ENCODE measurements at regions not wholly inside any gene's neighbourhood (a gene's known extent, or its start where the extent isn't known, plus 50 kb on each side); places are given as distances from the start of the nearest gene placed in this dataset.

- no peak for DNase-seq (ENCODE audit: extremely low read depth, low read depth)
- TF ChIP-seq CTCF (IDR thresholded peaks at IDR 0.05; ENCODE audit: low read depth, low read length) = no peak
Measured at GRCh38 chr1:5718831-5719632, 273.2 kb downstream of the NPHP4 start.

- DNase-seq (ENCODE audit: extremely low read depth, low read depth) = no peak
Measured at GRCh38 chr1:5717031-5717682, 275.1 kb downstream of the NPHP4 start.

GRCh38 chr1:5716126-5716525 is 276.1 kb downstream of the NPHP4 start:
- no peak for TF ChIP-seq CTCF (IDR thresholded peaks at IDR 0.05; ENCODE audit: low read depth, low read length)
- DNase-seq (ENCODE audit: extremely low read depth, low read depth) = no peak

More at GRCh38 chr1:5717031-5717682, 275.1 kb downstream of the NPHP4 start:
- TF ChIP-seq CTCF (IDR thresholded peaks at IDR 0.05; ENCODE audit: low read depth, low read length) = no peak

GRCh38 chr1:5713101-5714010 is 278.9 kb downstream of the NPHP4 start:
- no peak for TF ChIP-seq CTCF (IDR thresholded peaks at IDR 0.05; ENCODE audit: low read depth, low read length)
- no peak for DNase-seq (ENCODE audit: extremely low read depth, low read depth)

- no peak for TF ChIP-seq CTCF (IDR thresholded peaks at IDR 0.05; ENCODE audit: low read depth, low read length)
Measured at GRCh38 chr1:5711956-5712645, 280.1 kb downstream of the NPHP4 start.

GRCh38 chr1:5711079-5711478 is 281.1 kb downstream of the NPHP4 start:
- no peak for DNase-seq (ENCODE audit: extremely low read depth, low read depth)
- TF ChIP-seq CTCF (IDR thresholded peaks at IDR 0.05; ENCODE audit: low read depth, low read length) = no peak

More at GRCh38 chr1:5711956-5712645, 280.1 kb downstream of the NPHP4 start:
- DNase-seq (ENCODE audit: extremely low read depth, low read depth) = no peak

Measured in AG09319 (cell line).